OCI-LY3 (cell line): ENCODE measurements at regions not wholly inside any gene's neighbourhood (a gene's known extent, or its start where the extent isn't known, plus 50 kb on each side); places are given as distances from the start of the nearest gene placed in this dataset.

Experiments
- CTCF ChIP-seq: fragments of 200-600, 300-600 bp; sonication (generic); IDR thresholded peaks from 2 replicates; pipeline ENCODE4 v1.5.1; 2014; ENCODE audit warnings: antibody characterized with exemption, low read length, low read depth
- EZH2phosphoT487 ChIP-seq: fragments of 200-600 bp; shearing (Covaris generic); IDR thresholded peaks from 2 replicates; pipeline ENCODE4 v1.6.1; 2018; ENCODE audit warnings: antibody characterized with exemption, mixed run types, low read depth

DNA sequence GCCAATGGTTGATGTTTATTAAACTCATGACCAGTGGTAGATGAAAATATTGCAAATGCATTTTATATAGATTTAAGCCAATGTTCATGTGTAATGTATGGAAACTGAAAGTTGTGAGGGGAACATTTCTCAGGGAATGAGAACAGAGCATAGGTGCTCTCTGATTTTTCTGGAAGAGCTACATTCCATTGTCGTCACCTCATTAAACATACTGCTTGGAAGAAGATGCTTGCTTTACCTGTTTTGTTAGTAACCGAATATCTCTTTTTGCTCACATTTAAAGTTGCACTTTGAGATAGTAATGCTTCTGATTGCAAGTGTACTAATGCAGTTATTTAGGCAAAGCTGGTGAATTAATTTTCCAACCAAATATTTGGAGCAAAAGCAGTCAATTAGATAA lies 93.8 kb upstream of the CLCN4 start:
- TF ChIP-seq CTCF: no peak
- no peak for TF ChIP-seq EZH2phosphoT487
